ENCODE measurements at regions not wholly inside any gene's neighbourhood (a gene's known extent, or its start where the extent isn't known, plus 50 kb on each side); places are given as distances from the start of the nearest gene placed in this dataset.
"Not testable (repeated sequence)": the region's sequence is repeated elsewhere in the genome, so short reads cannot be mapped to it uniquely, and the experiment has no call there.

GRCh38 chr4:34506511-34507092 is 1737.7 kb downstream of the ARAP2 start:
- H3K27ac Mint-ChIP-seq, H3K9me3 Mint-ChIP-seq, H3K27me3 Mint-ChIP-seq, DNase-seq, H3K36me3 Mint-ChIP-seq, H3K4me3 Mint-ChIP-seq, H3K4me1 Mint-ChIP-seq: not testable (repeated sequence)

GRCh38 chr4:34512616-34513015 is 1731.7 kb downstream of the ARAP2 start:
- Mint-ChIP-seq H3K27ac (no peak overlapping the region), H3K4me1 (no peaks in the 10 kb centered on the region), H3K36me3 (no peaks in the 10 kb centered on the region), H3K9me3 (peaks cover 8% of the 10 kb centered on the region), H3K4me3 (no peak overlapping the region), H3K27me3 (no peaks in the 10 kb centered on the region)
- DNase-seq = no peak

GRCh38 chr4:34516524-34516923 is 1727.8 kb downstream of the ARAP2 start:
- Mint-ChIP-seq H3K4me3 (no peak overlapping the region), H3K27me3 (no peaks in the 10 kb centered on the region), H3K9me3 (peaks cover 7% of the 10 kb centered on the region), H3K4me1 (no peaks in the 10 kb centered on the region), H3K36me3 (no peaks in the 10 kb centered on the region), H3K27ac (no peak overlapping the region)
- DNase-seq = no peak

GRCh38 chr4:34534916-34535315 is 1709.4 kb downstream of the ARAP2 start:
- Mint-ChIP-seq H3K9me3 (no peaks in the 10 kb centered on the region), H3K36me3 (no peaks in the 10 kb centered on the region), H3K4me3 (no peak overlapping the region), H3K4me1 (no peaks in the 10 kb centered on the region), H3K27me3 (no peaks in the 10 kb centered on the region), H3K27ac (no peak overlapping the region)
- DNase-seq = no peak

GRCh38 chr4:34566091-34566490 is 1678.2 kb downstream of the ARAP2 start:
- Mint-ChIP-seq H3K36me3 (no peaks in the 10 kb centered on the region), H3K4me3 (no peak overlapping the region), H3K27ac (no peak overlapping the region), H3K9me3 (peaks cover 1% of the 10 kb centered on the region), H3K27me3 (no peaks in the 10 kb centered on the region), H3K4me1 (no peaks in the 10 kb centered on the region)
- DNase-seq = no peak

GRCh38 chr4:34572026-34572425 is 1672.3 kb downstream of the ARAP2 start:
- Mint-ChIP-seq H3K27me3 (no peaks in the 10 kb centered on the region), H3K36me3 (no peaks in the 10 kb centered on the region), H3K9me3 (peaks cover 1% of the 10 kb centered on the region), H3K4me1 (no peaks in the 10 kb centered on the region), H3K4me3 (no peak overlapping the region), H3K27ac (no peak overlapping the region)
- no peak for DNase-seq

GRCh38 chr4:34615315-34615714 is 1629.0 kb downstream of the ARAP2 start:
- Mint-ChIP-seq H3K4me1 (no peaks in the 10 kb centered on the region), H3K27me3 (no peaks in the 10 kb centered on the region), H3K9me3 (peaks cover 4% of the 10 kb centered on the region), H3K4me3 (no peak overlapping the region), H3K27ac (no peak overlapping the region), H3K36me3 (no peaks in the 10 kb centered on the region)
- no peak for DNase-seq

- DNase-seq = no peak
- Mint-ChIP-seq H3K27ac (no peak overlapping the region), H3K4me3 (no peak overlapping the region), H3K4me1 (no peaks in the 10 kb centered on the region), H3K36me3 (no peaks in the 10 kb centered on the region), H3K27me3 (no peaks in the 10 kb centered on the region), H3K9me3 (peaks cover 3% of the 10 kb centered on the region)
Measured at GRCh38 chr4:34619531-34620162, 1624.7 kb downstream of the ARAP2 start.

- H3K9me3 Mint-ChIP-seq = peaks cover 8% of the 10 kb centered on the region
- H3K27me3 Mint-ChIP-seq = no peaks in the 10 kb centered on the region
- no peaks in the 10 kb centered on the region for H3K4me1 Mint-ChIP-seq
- no peaks in the 10 kb centered on the region for H3K36me3 Mint-ChIP-seq
- no peak overlapping the region for H3K4me3 Mint-ChIP-seq
- DNase-seq = no peak
- no peak overlapping the region for H3K27ac Mint-ChIP-seq
Measured at GRCh38 chr4:34628471-34628870, 1615.8 kb downstream of the ARAP2 start.

GRCh38 chr4:34629451-34629850 is 1614.9 kb downstream of the ARAP2 start:
- DNase-seq = no peak
- Mint-ChIP-seq H3K27me3 (no peaks in the 10 kb centered on the region), H3K9me3 (peaks cover 6% of the 10 kb centered on the region), H3K27ac (no peak overlapping the region), H3K36me3 (no peaks in the 10 kb centered on the region), H3K4me1 (no peaks in the 10 kb centered on the region), H3K4me3 (no peak overlapping the region)

- Mint-ChIP-seq H3K36me3 (no peaks in the 10 kb centered on the region), H3K27me3 (no peaks in the 10 kb centered on the region), H3K4me1 (no peaks in the 10 kb centered on the region), H3K9me3 (no peaks in the 10 kb centered on the region), H3K27ac (no peak overlapping the region), H3K4me3 (no peak overlapping the region)
- DNase-seq = no peak
Measured at GRCh38 chr4:34633241-34633640, 1611.1 kb downstream of the ARAP2 start.

- Mint-ChIP-seq H3K4me1 (no peaks in the 10 kb centered on the region), H3K27ac (no peak overlapping the region), H3K36me3 (no peaks in the 10 kb centered on the region), H3K4me3 (no peak overlapping the region), H3K9me3 (peaks cover 2% of the 10 kb centered on the region), H3K27me3 (no peaks in the 10 kb centered on the region)
- no peak for DNase-seq
Measured at GRCh38 chr4:34636623-34637022, 1607.7 kb downstream of the ARAP2 start.

GRCh38 chr4:34643476-34643875 is 1600.8 kb downstream of the ARAP2 start:
- Mint-ChIP-seq H3K4me3 (no peak overlapping the region), H3K27ac (no peak overlapping the region), H3K27me3 (no peaks in the 10 kb centered on the region), H3K9me3 (peaks cover 8% of the 10 kb centered on the region), H3K4me1 (no peaks in the 10 kb centered on the region), H3K36me3 (no peaks in the 10 kb centered on the region)
- DNase-seq = no peak

GRCh38 chr4:34644579-34645115 is 1599.7 kb downstream of the ARAP2 start:
- DNase-seq = no peak
- H3K4me3 Mint-ChIP-seq = no peak overlapping the region
- no peaks in the 10 kb centered on the region for H3K4me1 Mint-ChIP-seq
- peaks cover 8% of the 10 kb centered on the region for H3K9me3 Mint-ChIP-seq
- no peak overlapping the region for H3K27ac Mint-ChIP-seq
- H3K27me3 Mint-ChIP-seq = no peaks in the 10 kb centered on the region
- H3K36me3 Mint-ChIP-seq = no peaks in the 10 kb centered on the region

GRCh38 chr4:34649716-34650115 is 1594.6 kb downstream of the ARAP2 start:
- H3K4me1 Mint-ChIP-seq = no peaks in the 10 kb centered on the region
- H3K27me3 Mint-ChIP-seq = no peaks in the 10 kb centered on the region
- peaks cover 3% of the 10 kb centered on the region for H3K9me3 Mint-ChIP-seq
- H3K4me3 Mint-ChIP-seq = no peak overlapping the region
- H3K36me3 Mint-ChIP-seq = no peaks in the 10 kb centered on the region
- H3K27ac Mint-ChIP-seq = no peak overlapping the region
- no peak for DNase-seq

GRCh38 chr4:34664051-34664450 is 1580.3 kb downstream of the ARAP2 start:
- H3K4me1 Mint-ChIP-seq = no peaks in the 10 kb centered on the region
- no peaks in the 10 kb centered on the region for H3K36me3 Mint-ChIP-seq
- H3K4me3 Mint-ChIP-seq = no peak overlapping the region
- no peak overlapping the region for H3K27ac Mint-ChIP-seq
- no peak for DNase-seq
- H3K9me3 Mint-ChIP-seq = peaks cover 1% of the 10 kb centered on the region
- H3K27me3 Mint-ChIP-seq = no peaks in the 10 kb centered on the region
